ENCODE measurements at regions not wholly inside any gene's neighbourhood (a gene's known extent, or its start where the extent isn't known, plus 50 kb on each side); places are given as distances from the start of the nearest gene placed in this dataset.

DNA sequence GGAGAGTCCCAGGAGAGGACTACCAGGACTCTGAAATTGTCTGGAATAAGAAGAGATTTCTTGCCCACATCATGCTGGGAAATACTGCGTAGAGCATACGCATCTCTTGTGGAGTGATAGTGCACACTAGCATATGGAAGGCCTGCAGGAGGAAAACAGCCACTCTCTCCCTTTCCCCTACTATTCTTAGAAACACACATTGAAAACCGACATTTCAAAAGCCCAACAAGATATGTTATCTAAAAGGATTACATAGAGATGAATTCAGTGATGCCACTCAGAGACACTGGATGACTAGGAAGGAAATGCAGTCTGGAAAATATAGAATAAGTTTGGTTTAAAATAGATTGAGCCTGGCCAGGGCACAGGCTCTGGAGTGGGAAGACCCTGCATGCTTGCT lies 388.7 kb upstream of the NBEA start:
- Histone ChIP-seq H3K4me1 (no peaks in the 10 kb centered on the region), H3K27me3 (replicated peaks in 1 of 7) (no peaks in the 10 kb centered on the region), H3K4me3 (no peak overlapping the region), H3K9me3 (peaks cover 0 to 7% (median 0%) of the 10 kb centered on the region in 8 donors), H3K36me3 (no peaks in the 10 kb centered on the region), H3K27ac (no peak overlapping the region)
- intact Hi-C loops (cut with DNase I; ENCODE audit: low total_unique reads), result no loop called here
- 70 to 89% (median 80%) methylated on average over 3 of the region's 3 CpGs for WGBS, 5 donors
- no peak for DNase-seq
- no peak for TF ChIP-seq POLR2AphosphoS5 (IDR thresholded peaks at IDR 0.05)
- TF ChIP-seq, protein P1, sequence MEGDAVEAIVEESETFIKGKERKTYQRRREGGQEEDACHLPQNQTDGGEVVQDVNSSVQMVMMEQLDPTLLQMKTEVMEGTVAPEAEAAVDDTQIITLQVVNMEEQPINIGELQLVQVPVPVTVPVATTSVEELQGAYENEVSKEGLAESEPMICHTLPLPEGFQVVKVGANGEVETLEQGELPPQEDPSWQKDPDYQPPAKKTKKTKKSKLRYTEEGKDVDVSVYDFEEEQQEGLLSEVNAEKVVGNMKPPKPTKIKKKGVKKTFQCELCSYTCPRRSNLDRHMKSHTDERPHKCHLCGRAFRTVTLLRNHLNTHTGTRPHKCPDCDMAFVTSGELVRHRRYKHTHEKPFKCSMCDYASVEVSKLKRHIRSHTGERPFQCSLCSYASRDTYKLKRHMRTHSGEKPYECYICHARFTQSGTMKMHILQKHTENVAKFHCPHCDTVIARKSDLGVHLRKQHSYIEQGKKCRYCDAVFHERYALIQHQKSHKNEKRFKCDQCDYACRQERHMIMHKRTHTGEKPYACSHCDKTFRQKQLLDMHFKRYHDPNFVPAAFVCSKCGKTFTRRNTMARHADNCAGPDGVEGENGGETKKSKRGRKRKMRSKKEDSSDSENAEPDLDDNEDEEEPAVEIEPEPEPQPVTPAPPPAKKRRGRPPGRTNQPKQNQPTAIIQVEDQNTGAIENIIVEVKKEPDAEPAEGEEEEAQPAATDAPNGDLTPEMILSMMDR (IDR thresholded peaks at IDR 0.05 in 8 of 11, conservative IDR thresholded peaks at IDR 0.05 in 3 of 11), result no peak
- TF ChIP-seq POLR2A (IDR thresholded peaks at IDR 0.05), result no peak

GRCh38 chr13:34555988-34556387 lies 386.1 kb upstream of the NBEA start:
- H3K9me3 ChIP-seq, result peaks cover 0 to 7% (median 0%) of the 10 kb centered on the region in 8 donors
- 65 to 77% (median 69%) methylated on average over 4 of the region's 4 CpGs for WGBS, 5 donors
- TF ChIP-seq POLR2AphosphoS5 (IDR thresholded peaks at IDR 0.05), result no peak
- no peak for TF ChIP-seq POLR2A (IDR thresholded peaks at IDR 0.05)
- TF ChIP-seq, protein P1 (IDR thresholded peaks at IDR 0.05 in 8 of 11, conservative IDR thresholded peaks at IDR 0.05 in 3 of 11), result no peak
- H3K27me3 ChIP-seq (replicated peaks in 1 of 7), result no peaks in the 10 kb centered on the region
- no peaks in the 10 kb centered on the region for H3K36me3 ChIP-seq
- DNase-seq, result no peak
- intact Hi-C loops (cut with DNase I; ENCODE audit: low total_unique reads), result no loop called here
- no peak overlapping the region for H3K4me3 ChIP-seq
- no peak overlapping the region for H3K27ac ChIP-seq
- no peaks in the 10 kb centered on the region for H3K4me1 ChIP-seq

- Histone ChIP-seq H3K4me1 (no peaks in the 10 kb centered on the region), H3K36me3 (no peaks in the 10 kb centered on the region), H3K27me3 (replicated peaks in 1 of 7) (no peaks in the 10 kb centered on the region), H3K27ac (no peak overlapping the region), H3K9me3 (no peaks in the 10 kb centered on the region), H3K4me3 (no peak overlapping the region)
- intact Hi-C loops (cut with DNase I; ENCODE audit: low total_unique reads), result no loop called here
- DNase-seq, result no peak
- 66 to 91% (median 75%) methylated on average over 7 of the region's 7 CpGs for WGBS, 5 donors
- TF ChIP-seq, protein P1 (IDR thresholded peaks at IDR 0.05 in 8 of 11, conservative IDR thresholded peaks at IDR 0.05 in 3 of 11), result no peak
- TF ChIP-seq POLR2AphosphoS5 (IDR thresholded peaks at IDR 0.05) (no peak), POLR2A (IDR thresholded peaks at IDR 0.05) (no peak)
These were observed 381.0 kb upstream of the NBEA start for GRCh38 chr13:34561033-34561432.

- Histone ChIP-seq H3K4me3 (no peak overlapping the region), H3K27me3 (replicated peaks in 1 of 7) (no peaks in the 10 kb centered on the region), H3K36me3 (no peaks in the 10 kb centered on the region), H3K4me1 (no peaks in the 10 kb centered on the region), H3K27ac (no peak overlapping the region), H3K9me3 (no peaks in the 10 kb centered on the region)
- WGBS, 5 donors, result 80 to 83% (median 81%) methylated on average over 7 of the region's 7 CpGs
- TF ChIP-seq POLR2AphosphoS5 (IDR thresholded peaks at IDR 0.05) (no peak), POLR2A (IDR thresholded peaks at IDR 0.05) (no peak)
- TF ChIP-seq, protein P1 (IDR thresholded peaks at IDR 0.05 in 8 of 11, conservative IDR thresholded peaks at IDR 0.05 in 3 of 11), result no peak
- no peak for DNase-seq
- intact Hi-C loops (cut with DNase I; ENCODE audit: low total_unique reads), result no loop called here
These were observed 374.5 kb upstream of the NBEA start for GRCh38 chr13:34567597-34567996.

Measured in spleen (tissue), 11 donors.